ENCODE measurements at regions not wholly inside any gene's neighbourhood (a gene's known extent, or its start where the extent isn't known, plus 50 kb on each side); places are given as distances from the start of the nearest gene placed in this dataset.

DNA sequence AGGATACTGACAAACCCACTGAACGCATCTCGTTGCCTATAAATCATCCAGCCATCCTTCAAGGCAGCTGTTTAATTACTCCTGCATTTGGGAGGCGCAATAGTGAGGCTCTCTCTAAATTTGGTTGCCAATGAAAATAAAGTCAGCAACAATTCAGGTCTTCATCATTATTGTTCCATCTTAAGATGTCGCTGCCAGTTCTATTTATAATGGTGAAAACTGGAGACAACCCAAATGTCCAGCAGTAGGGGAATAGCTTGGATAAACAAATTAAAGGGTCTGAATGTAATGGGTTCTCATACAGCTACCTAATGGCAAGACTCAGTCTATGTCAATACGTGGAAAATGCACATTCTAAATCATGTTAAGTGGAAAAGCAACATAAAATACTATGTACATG lies 120.1 kb upstream of the PLXNA4 start:
- no peaks in the 10 kb centered on the region for H3K9me3 Mint-ChIP-seq

DNA sequence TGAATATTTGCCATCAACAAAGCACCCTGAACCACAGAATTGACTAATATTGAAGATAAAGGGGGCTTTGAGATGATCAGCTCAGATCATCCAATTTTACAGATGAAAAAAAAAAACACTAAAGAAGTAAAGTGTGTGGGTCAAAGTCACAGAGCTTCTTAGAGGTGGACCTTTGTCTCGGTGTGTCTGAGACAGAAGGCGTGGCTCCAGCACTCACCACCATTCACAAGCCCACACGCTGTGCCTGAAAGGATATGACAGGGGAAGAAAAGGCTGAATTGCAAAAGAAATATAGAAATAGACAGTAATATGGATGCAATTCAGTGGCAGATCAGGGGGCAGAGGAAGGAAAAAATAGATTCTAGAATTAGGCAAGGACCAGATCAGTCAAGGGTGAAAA lies 114.9 kb upstream of the PLXNA4 start:
- H3K4me1 ChIP-seq (ENCODE audit: control insufficient read depth, insufficient read depth, low read length) = no peaks in the 10 kb centered on the region
- H3K27me3 ChIP-seq (ENCODE audit: control insufficient read depth, insufficient read depth, low read length) = no peaks in the 10 kb centered on the region
- TF ChIP-seq, protein P1, sequence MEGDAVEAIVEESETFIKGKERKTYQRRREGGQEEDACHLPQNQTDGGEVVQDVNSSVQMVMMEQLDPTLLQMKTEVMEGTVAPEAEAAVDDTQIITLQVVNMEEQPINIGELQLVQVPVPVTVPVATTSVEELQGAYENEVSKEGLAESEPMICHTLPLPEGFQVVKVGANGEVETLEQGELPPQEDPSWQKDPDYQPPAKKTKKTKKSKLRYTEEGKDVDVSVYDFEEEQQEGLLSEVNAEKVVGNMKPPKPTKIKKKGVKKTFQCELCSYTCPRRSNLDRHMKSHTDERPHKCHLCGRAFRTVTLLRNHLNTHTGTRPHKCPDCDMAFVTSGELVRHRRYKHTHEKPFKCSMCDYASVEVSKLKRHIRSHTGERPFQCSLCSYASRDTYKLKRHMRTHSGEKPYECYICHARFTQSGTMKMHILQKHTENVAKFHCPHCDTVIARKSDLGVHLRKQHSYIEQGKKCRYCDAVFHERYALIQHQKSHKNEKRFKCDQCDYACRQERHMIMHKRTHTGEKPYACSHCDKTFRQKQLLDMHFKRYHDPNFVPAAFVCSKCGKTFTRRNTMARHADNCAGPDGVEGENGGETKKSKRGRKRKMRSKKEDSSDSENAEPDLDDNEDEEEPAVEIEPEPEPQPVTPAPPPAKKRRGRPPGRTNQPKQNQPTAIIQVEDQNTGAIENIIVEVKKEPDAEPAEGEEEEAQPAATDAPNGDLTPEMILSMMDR (IDR thresholded peaks at IDR 0.05) = no peak
- 100% methylated on average over 2 of the region's 3 CpGs for WGBS (ENCODE audit: insufficient coverage)
- H3K27ac Mint-ChIP-seq = no peak overlapping the region
- H3K27ac ChIP-seq (ENCODE audit: low read length) = no peak overlapping the region
- no peak overlapping the region for H3K4me3 ChIP-seq (ENCODE audit: low read length)
- H3K27me3 Mint-ChIP-seq (ENCODE audit: low read depth in 2 of 2) = peaks cover under 1 to 7% of the 10 kb centered on the region in 2 donors
- H3K4me1 Mint-ChIP-seq = no peaks in the 10 kb centered on the region
- H3K9me3 Mint-ChIP-seq = no peaks in the 10 kb centered on the region
- no peak for DNase-seq
- no peak for ATAC-seq
- no peaks in the 10 kb centered on the region for H3K36me3 Mint-ChIP-seq
- intact Hi-C loops (cut with micrococcal nuclease) = no loop called here
- no peaks in the 10 kb centered on the region for H3K9me3 ChIP-seq (ENCODE audit: control insufficient read depth, insufficient read depth, low read length)
- H3K36me3 ChIP-seq (ENCODE audit: control insufficient read depth, insufficient read depth, low read length) = no peaks in the 10 kb centered on the region
- no peak overlapping the region for H3K4me3 Mint-ChIP-seq

More for the DNA sequence above, 120.1 kb upstream of the PLXNA4 start:
- no peaks in the 10 kb centered on the region for H3K36me3 ChIP-seq (ENCODE audit: control insufficient read depth, insufficient read depth, low read length)
- TF ChIP-seq, protein P1 (IDR thresholded peaks at IDR 0.05) = no peak
- Mint-ChIP-seq H3K27ac (no peak overlapping the region), H3K4me3 (no peak overlapping the region), H3K27me3 (ENCODE audit: low read depth in 2 of 2) (peaks cover 6 to 11% of the 10 kb centered on the region in 2 donors), H3K4me1 (no peaks in the 10 kb centered on the region), H3K36me3 (no peaks in the 10 kb centered on the region)
- no peak for DNase-seq
- WGBS (ENCODE audit: insufficient coverage) = 96% methylated on average over 5 of the region's 5 CpGs
- H3K9me3 ChIP-seq (ENCODE audit: control insufficient read depth, insufficient read depth, low read length) = no peaks in the 10 kb centered on the region
- H3K4me3 ChIP-seq (ENCODE audit: low read length) = no peak overlapping the region
- no peaks in the 10 kb centered on the region for H3K27me3 ChIP-seq (ENCODE audit: control insufficient read depth, insufficient read depth, low read length)
- intact Hi-C loops (cut with micrococcal nuclease) = no loop called here
- no peaks in the 10 kb centered on the region for H3K4me1 ChIP-seq (ENCODE audit: control insufficient read depth, insufficient read depth, low read length)
- ATAC-seq = no peak
- no peak overlapping the region for H3K27ac ChIP-seq (ENCODE audit: low read length)

DNA sequence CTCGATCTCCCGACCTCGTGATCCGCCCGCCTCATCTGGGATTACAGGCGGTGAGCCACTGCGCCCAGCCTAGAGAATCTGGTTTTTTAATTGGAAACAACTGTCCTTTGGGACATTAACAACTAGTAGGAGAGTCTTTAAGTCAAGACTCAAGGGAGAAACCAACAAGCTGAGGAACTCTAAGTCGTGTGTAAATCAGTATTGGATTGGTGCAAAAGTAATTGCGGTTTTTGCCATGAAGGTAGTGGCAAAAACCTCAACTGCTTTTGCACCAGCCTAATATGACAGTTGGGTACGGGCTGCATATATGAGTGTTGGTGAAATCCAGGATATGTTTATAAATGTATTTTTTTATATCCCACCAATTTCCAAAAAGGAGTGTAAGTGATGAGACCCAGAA lies 113.9 kb upstream of the PLXNA4 start:
- no peaks in the 10 kb centered on the region for H3K4me1 ChIP-seq (ENCODE audit: control insufficient read depth, insufficient read depth, low read length)
- WGBS (ENCODE audit: insufficient coverage) = 97% methylated on average over 9 of the region's 10 CpGs
- H3K36me3 ChIP-seq (ENCODE audit: control insufficient read depth, insufficient read depth, low read length) = no peaks in the 10 kb centered on the region
- peaks cover 7 to 9% of the 10 kb centered on the region in 2 donors for H3K27me3 Mint-ChIP-seq (ENCODE audit: low read depth in 2 of 2)
- H3K4me1 Mint-ChIP-seq = no peaks in the 10 kb centered on the region
- H3K4me3 Mint-ChIP-seq = no peak overlapping the region
- TF ChIP-seq, protein P1 (IDR thresholded peaks at IDR 0.05) = no peak
- no peak overlapping the region for H3K27ac ChIP-seq (ENCODE audit: low read length)
- no peak overlapping the region for H3K27ac Mint-ChIP-seq
- no peaks in the 10 kb centered on the region for H3K9me3 ChIP-seq (ENCODE audit: control insufficient read depth, insufficient read depth, low read length)
- H3K36me3 Mint-ChIP-seq = no peaks in the 10 kb centered on the region
- H3K4me3 ChIP-seq (ENCODE audit: low read length) = no peak overlapping the region
- intact Hi-C loops (cut with micrococcal nuclease) = no loop called here
- no peaks in the 10 kb centered on the region for H3K27me3 ChIP-seq (ENCODE audit: control insufficient read depth, insufficient read depth, low read length)
- no peaks in the 10 kb centered on the region for H3K9me3 Mint-ChIP-seq
- DNase-seq = no peak
- no peak for ATAC-seq

DNA sequence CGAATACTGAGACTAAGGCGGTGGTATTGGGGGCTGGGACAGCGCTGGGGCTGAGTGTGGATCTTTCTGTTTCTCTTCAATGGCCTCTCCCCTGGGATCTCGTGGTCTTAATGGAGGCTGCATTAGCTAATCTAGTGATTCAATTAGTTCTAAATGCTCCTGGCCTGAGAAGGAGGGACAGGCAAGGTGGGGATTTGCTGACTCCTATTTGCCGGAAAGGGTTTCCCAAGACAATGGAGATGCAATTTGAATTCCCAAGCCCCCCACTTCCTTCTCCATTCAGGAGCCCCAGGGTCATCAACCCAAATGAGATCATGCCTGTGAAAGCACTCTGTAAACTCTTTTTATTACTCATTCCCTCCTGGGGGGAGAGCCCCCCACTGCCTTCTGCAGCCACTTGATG lies 111.7 kb upstream of the PLXNA4 start:
- no peak for DNase-seq
- H3K4me1 Mint-ChIP-seq = no peaks in the 10 kb centered on the region

More for the DNA sequence above, 111.7 kb upstream of the PLXNA4 start:
- WGBS (ENCODE audit: insufficient coverage) = 74% methylated on average over 5 of the region's 5 CpGs
- Histone ChIP-seq H3K9me3 (ENCODE audit: control insufficient read depth, insufficient read depth, low read length) (no peaks in the 10 kb centered on the region), H3K4me3 (ENCODE audit: low read length) (no peak overlapping the region), H3K4me1 (ENCODE audit: control insufficient read depth, insufficient read depth, low read length) (no peaks in the 10 kb centered on the region), H3K27ac (ENCODE audit: low read length) (no peak overlapping the region), H3K27me3 (ENCODE audit: control insufficient read depth, insufficient read depth, low read length) (no peaks in the 10 kb centered on the region), H3K36me3 (ENCODE audit: control insufficient read depth, insufficient read depth, low read length) (no peaks in the 10 kb centered on the region)
- Mint-ChIP-seq H3K36me3 (no peaks in the 10 kb centered on the region), H3K4me3 (no peak overlapping the region), H3K27ac (no peak overlapping the region), H3K27me3 (ENCODE audit: low read depth in 2 of 2) (peaks cover 9 to 11% of the 10 kb centered on the region in 2 donors), H3K9me3 (no peaks in the 10 kb centered on the region)
- intact Hi-C loops (cut with micrococcal nuclease) = no loop called here
- ATAC-seq = no peak
- TF ChIP-seq, protein P1 (IDR thresholded peaks at IDR 0.05) = no peak
